ENCODE measurements at regions not wholly inside any gene's neighbourhood (a gene's known extent, or its start where the extent isn't known, plus 50 kb on each side); places are given as distances from the start of the nearest gene placed in this dataset.

- H3K4me3 ChIP-seq = no peak overlapping the region
- WGBS, 2 donors (ENCODE audit: low coverage in 1 of 2) = 61 to 85% methylated on average over 7 to 10 of the region's 10 CpGs
- H3K27me3 ChIP-seq = no peaks in the 10 kb centered on the region
- intact Hi-C loops (cut with DNase I; ENCODE audit: low total_unique reads) = no loop called here
- DNase-seq = no peak
- no peaks in the 10 kb centered on the region for H3K9me3 ChIP-seq
- H3K36me3 ChIP-seq = no peaks in the 10 kb centered on the region
- in situ Hi-C loops (cut with MboI; ENCODE audit: low pct_ligation_motif_present in 1 of 4, low pct_unique_long_range_greater_than_20kb in 1 of 4, low sequenced_read_pairs in 3 of 4) = no loop called here
- H3K27ac ChIP-seq = no peak overlapping the region
- TF ChIP-seq EP300 (IDR thresholded peaks at IDR 0.05; ENCODE audit: low read depth) = no peak
- TF ChIP-seq POLR2A (IDR thresholded peaks at IDR 0.05) = no peak
- H3K4me1 ChIP-seq = no peaks in the 10 kb centered on the region
Measured at GRCh38 chr9:126160067-126160853, 166.4 kb upstream of the MVB12B start.

GRCh38 chr9:126160854-126161329 lies 165.7 kb upstream of the MVB12B start:
- no peak overlapping the region for H3K27ac ChIP-seq
- H3K27me3 ChIP-seq = no peaks in the 10 kb centered on the region
- no peaks in the 10 kb centered on the region for H3K4me1 ChIP-seq
- no peaks in the 10 kb centered on the region for H3K9me3 ChIP-seq
- TF ChIP-seq CTCF (IDR thresholded peaks at IDR 0.05) = no peak
- no peak for TF ChIP-seq POLR2AphosphoS5 (IDR thresholded peaks at IDR 0.05)
- TF ChIP-seq EP300 (IDR thresholded peaks at IDR 0.05; ENCODE audit: low read depth) = no peak
- no peak for TF ChIP-seq POLR2A (IDR thresholded peaks at IDR 0.05)
- intact Hi-C loops (cut with DNase I; ENCODE audit: low total_unique reads) = no loop called here
- WGBS, 2 donors (ENCODE audit: low coverage in 1 of 2) = 80 to 100% methylated on average over 1 of the region's 1 CpG
- DNase-seq = no peak
- no peak overlapping the region for H3K4me3 ChIP-seq
- no peaks in the 10 kb centered on the region for H3K36me3 ChIP-seq
- in situ Hi-C loops (cut with MboI; ENCODE audit: low pct_ligation_motif_present in 1 of 4, low pct_unique_long_range_greater_than_20kb in 1 of 4, low sequenced_read_pairs in 3 of 4) = no loop called here

GRCh38 chr9:126162611-126163381 lies 163.8 kb upstream of the MVB12B start:
- no peak for TF ChIP-seq EP300 (IDR thresholded peaks at IDR 0.05; ENCODE audit: low read depth)
- TF ChIP-seq POLR2AphosphoS5 (IDR thresholded peaks at IDR 0.05) = no peak
- TF ChIP-seq POLR2A (IDR thresholded peaks at IDR 0.05) = no peak
- no peak for TF ChIP-seq CTCF (IDR thresholded peaks at IDR 0.05)

GRCh38 chr9:126164796-126165525 lies 161.7 kb upstream of the MVB12B start:
- TF ChIP-seq EP300 (IDR thresholded peaks at IDR 0.05; ENCODE audit: low read depth) (no peak), POLR2A (IDR thresholded peaks at IDR 0.05) (no peak)
- intact Hi-C loops (cut with DNase I; ENCODE audit: low total_unique reads) (no loop called here), in situ Hi-C loops (cut with MboI; ENCODE audit: low pct_ligation_motif_present in 1 of 4, low pct_unique_long_range_greater_than_20kb in 1 of 4, low sequenced_read_pairs in 3 of 4) (no loop called here)
- Histone ChIP-seq H3K4me1 (no peaks in the 10 kb centered on the region), H3K36me3 (no peaks in the 10 kb centered on the region), H3K9me3 (no peaks in the 10 kb centered on the region), H3K27me3 (no peaks in the 10 kb centered on the region), H3K27ac (no peak overlapping the region), H3K4me3 (no peak overlapping the region)
- 73 to 81% methylated on average over 12 to 22 of the region's 22 CpGs for WGBS, 2 donors (ENCODE audit: low coverage in 1 of 2)
- no peak for DNase-seq

More at GRCh38 chr9:126162611-126163381, 163.8 kb upstream of the MVB12B start:
- Histone ChIP-seq H3K9me3 (no peaks in the 10 kb centered on the region), H3K27me3 (no peaks in the 10 kb centered on the region), H3K27ac (no peak overlapping the region), H3K36me3 (no peaks in the 10 kb centered on the region), H3K4me1 (no peaks in the 10 kb centered on the region), H3K4me3 (no peak overlapping the region)
- in situ Hi-C loops (cut with MboI; ENCODE audit: low pct_ligation_motif_present in 1 of 4, low pct_unique_long_range_greater_than_20kb in 1 of 4, low sequenced_read_pairs in 3 of 4) = no loop called here
- 90% methylated on average over 18 of the region's 18 CpGs; no CpG with 5 or more reads in 1 of the 2 donors for WGBS, 2 donors (ENCODE audit: low coverage in 1 of 2)
- DNase-seq = no peak
- intact Hi-C loops (cut with DNase I; ENCODE audit: low total_unique reads) = no loop called here
